Aorta (tissue), 5 donors: ENCODE measurements at regions not wholly inside any gene's neighbourhood (a gene's known extent, or its start where the extent isn't known, plus 50 kb on each side); places are given as distances from the start of the nearest gene placed in this dataset.

Source experiments
- ATAC-seq: fragments of 200-7000 bp; cut with Tn5 transposase; one replicate; pipeline ENCODE4 v1.9.1; 2022; ENCODE audit warnings: moderate library complexity; ENCODE audit not compliant: low FRiP score
- DNase-seq, 2 donors: peaks; one replicate each; pipeline ENCODE4 v3.0.0-alpha.2; 2020
- H3K27ac ChIP-seq, 2 donors: one replicate each; pipeline ENCODE4 v1.5.1; 2013; ENCODE audit warnings: low read length in 2 of 2, mild to moderate bottlenecking in 2 of 2, moderate library complexity in 2 of 2, control low read depth in 1 of 2, inconsistent platforms in 1 of 2, low read depth in 1 of 2
- H3K27me3 ChIP-seq, 2 donors: one replicate each; pipeline ENCODE4 v1.6.1; 2013; ENCODE audit warnings: control low read depth in 1 of 2, low read length in 1 of 2, mild to moderate bottlenecking in 1 of 2, moderate library complexity in 1 of 2; ENCODE audit not compliant: insufficient read depth in 2 of 2, control insufficient read depth in 1 of 2
- H3K36me3 ChIP-seq, 2 donors: one replicate each; pipeline ENCODE4 v1.6.1; 2013; ENCODE audit warnings: control low read depth in 1 of 2, low read length in 1 of 2, mild to moderate bottlenecking in 1 of 2; ENCODE audit not compliant: insufficient read depth in 2 of 2, control insufficient read depth in 1 of 2
- H3K4me1 ChIP-seq, 2 donors: one replicate each; pipeline ENCODE4 v1.6.1; 2013; ENCODE audit warnings: low read length in 2 of 2, control low read depth in 1 of 2, mild to moderate bottlenecking in 1 of 2, moderate library complexity in 1 of 2; ENCODE audit not compliant: insufficient read depth in 2 of 2, control insufficient read depth in 1 of 2
- H3K4me3 ChIP-seq, 2 donors: one replicate each; pipeline ENCODE4 v1.5.1; 2013; ENCODE audit warnings: low read length in 2 of 2, control low read depth in 1 of 2, mild to moderate bottlenecking in 1 of 2
- H3K9me3 ChIP-seq: one replicate; pipeline ENCODE4 v1.6.1; 2013; ENCODE audit warnings: mild to moderate bottlenecking, low read length; ENCODE audit not compliant: control insufficient read depth
- WGBS, 2 donors: extraction: QIAGEN DNeasy Blood & Tissue Kit; methylation state at CpG; one replicate each; pipeline ENCODE4 v1.1.7; 2013; 5-methylcytosine and 5-hydroxymethylcytosine counted together
- intact Hi-C, 2 donors: fragments of 100-400 bp; cut with DNase I; formaldehyde crosslinking; loops; one replicate each; pipeline versions ENCODE4 v1.14.2 to v1.15.0; 2022
- donor health status: healthy with polysubstance abuse.
- donor health status: Bipolar disorder and iron deficiency.
- donor health status: DM: no; HTN: no; CAD: no.
- donor health status: DM: no; HTN: no; CAD: no.
- donor health status: DM: yes; HTN: yes; CAD: no.

DNA sequence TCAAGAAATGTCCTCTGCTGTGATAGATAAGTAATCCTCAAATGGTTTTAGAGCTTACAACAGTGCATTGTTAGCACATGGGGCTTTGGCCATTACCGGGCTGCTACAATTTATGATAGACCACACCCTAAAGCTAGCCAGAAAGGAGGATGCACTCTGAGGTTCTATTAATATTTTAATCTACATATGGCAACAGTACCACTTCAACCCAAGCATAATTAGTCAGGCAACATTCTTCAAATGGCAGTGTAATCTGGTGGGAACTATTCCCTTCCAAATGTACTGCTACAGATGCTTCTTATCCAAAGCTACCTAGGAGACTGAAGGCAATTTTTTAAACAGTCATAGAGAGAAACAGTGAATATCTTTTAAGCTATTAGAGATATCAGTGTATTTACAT lies 697.6 kb downstream of the KCNA4 start:
- Histone ChIP-seq H3K9me3 (no peaks in the 10 kb centered on the region), H3K27ac (no peak overlapping the region), H3K27me3 (no peaks in the 10 kb centered on the region), H3K36me3 (no peaks in the 10 kb centered on the region), H3K4me3 (no peak overlapping the region), H3K4me1 (peaks cover 3 to 5% of the 10 kb centered on the region in 2 donors)
- intact Hi-C loops: no loop called here
- ATAC-seq: no peak
- 85 to 93% methylated on average over 1 of the region's 1 CpG for WGBS, 2 donors
- no peak for DNase-seq

DNA sequence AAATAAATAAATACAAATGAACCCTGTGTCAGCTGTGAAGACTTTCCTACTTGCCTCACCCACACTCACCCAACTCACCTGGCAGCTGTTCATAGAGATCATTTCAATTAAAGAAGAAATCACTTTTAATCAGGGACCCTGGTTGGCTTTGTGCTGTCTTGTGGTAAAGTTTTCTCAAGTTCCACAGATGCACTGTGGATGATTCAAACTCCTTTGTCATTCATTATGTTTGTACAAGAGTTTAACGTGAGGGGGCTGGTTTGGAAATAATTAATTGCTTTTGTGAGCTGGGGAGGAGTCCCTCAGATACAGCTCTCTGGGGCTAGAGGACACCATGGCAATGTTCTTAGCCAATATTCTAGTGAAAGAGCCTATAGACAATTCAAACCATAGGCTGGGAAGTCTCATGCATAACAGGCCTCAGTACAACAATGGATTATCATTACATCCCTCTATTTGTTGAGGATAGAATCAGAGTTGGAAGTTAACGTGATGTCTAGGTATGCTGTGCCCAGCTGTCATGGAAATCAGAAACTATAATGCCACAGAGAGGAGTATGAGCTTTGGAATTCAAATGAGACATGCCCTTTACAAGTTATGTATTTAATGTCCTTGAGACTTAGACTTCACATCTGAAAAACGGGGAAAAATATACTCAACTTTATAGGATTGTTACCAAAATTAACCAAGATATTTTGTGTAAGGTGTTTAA lies 698.5 kb downstream of the KCNA4 start:
- peaks cover 3% of the 10 kb centered on the region in 2 donors for H3K4me1 ChIP-seq
- no peak for DNase-seq
- H3K27ac ChIP-seq: peak overlapping the region in 1 of 2 donors; percentile 18
- no peak for ATAC-seq
- 70% methylated on average over 3 of the region's 3 CpGs for WGBS, 2 donors
- H3K36me3 ChIP-seq: no peaks in the 10 kb centered on the region
- no peak overlapping the region for H3K4me3 ChIP-seq
- no peaks in the 10 kb centered on the region for H3K27me3 ChIP-seq
- H3K9me3 ChIP-seq: no peaks in the 10 kb centered on the region
- intact Hi-C loops: no loop called here

DNA sequence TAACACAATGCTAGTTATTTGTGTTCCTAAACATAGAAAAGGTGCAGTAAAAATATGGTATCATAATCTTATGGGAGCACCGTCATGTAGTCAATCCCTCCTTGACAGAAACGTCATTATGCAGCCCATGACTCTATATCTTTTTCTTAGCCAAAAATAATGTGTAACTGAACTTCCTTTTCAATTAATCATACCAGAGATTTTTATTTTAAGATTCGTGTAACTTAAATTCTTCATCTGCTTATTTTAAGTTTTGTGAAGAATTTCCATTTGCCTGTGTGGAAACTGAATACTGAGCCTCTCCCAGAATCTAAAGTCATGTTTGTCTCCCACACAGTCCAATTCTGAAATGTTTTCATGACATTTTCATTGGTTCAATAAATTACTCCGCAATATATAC lies 699.1 kb downstream of the KCNA4 start:
- peaks cover 3% of the 10 kb centered on the region in 2 donors for H3K4me1 ChIP-seq
- H3K27me3 ChIP-seq: no peaks in the 10 kb centered on the region
- H3K36me3 ChIP-seq: no peaks in the 10 kb centered on the region
- no peak overlapping the region for H3K27ac ChIP-seq
- DNase-seq (no peak), ATAC-seq (no peak)
- H3K9me3 ChIP-seq: no peaks in the 10 kb centered on the region
- WGBS, 2 donors: 22% methylated on average over 4 of the region's 4 CpGs
- H3K4me3 ChIP-seq: no peak overlapping the region
- intact Hi-C loops: no loop called here

DNA sequence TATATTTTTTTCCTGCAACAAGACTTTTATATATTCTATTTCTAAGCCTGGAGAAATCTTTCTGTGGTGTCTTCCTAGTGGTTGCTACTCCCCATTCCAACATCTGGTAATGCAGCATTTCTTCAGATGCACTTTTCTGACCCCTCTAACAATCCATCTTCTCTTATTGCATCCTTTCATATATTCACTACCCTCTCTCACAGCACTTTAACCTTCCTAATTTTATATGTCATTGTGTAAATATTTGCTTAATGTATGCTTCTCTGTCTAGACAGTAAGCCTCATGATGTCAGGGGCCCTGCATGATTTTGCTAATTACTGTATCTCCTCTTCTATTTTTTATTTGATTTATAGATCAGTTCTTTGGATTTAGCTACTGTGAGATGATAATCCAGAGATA lies 701.6 kb downstream of the KCNA4 start:
- DNase-seq: no peak
- intact Hi-C loops: no loop called here
- ATAC-seq: no peak

DNA sequence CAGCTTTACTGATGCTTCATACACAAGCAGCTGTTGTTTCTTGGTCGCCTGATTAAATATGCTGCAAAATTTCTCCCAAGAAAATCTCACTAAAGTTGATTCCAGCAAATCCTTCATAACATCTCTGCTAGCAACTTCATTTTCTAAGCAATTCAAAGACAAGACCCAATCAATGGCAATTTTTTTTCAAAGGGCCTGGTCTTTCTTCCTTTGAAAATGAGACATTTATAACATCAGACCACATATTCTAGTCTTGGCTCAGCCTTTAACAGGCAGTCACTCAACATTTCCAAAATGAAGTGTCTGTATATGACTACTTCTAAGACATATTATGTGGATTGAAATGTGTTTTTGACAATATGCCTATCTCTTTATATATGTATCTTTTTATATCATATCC lies 702.6 kb downstream of the KCNA4 start:
- DNase-seq (no peak), ATAC-seq (no peak)
- H3K4me1 ChIP-seq: peaks cover 3 to 6% of the 10 kb centered on the region in 2 donors
- intact Hi-C loops: no loop called here
- H3K9me3 ChIP-seq: no peaks in the 10 kb centered on the region
- no peaks in the 10 kb centered on the region for H3K27me3 ChIP-seq
- no peaks in the 10 kb centered on the region for H3K36me3 ChIP-seq
- no peak overlapping the region for H3K27ac ChIP-seq
- no peak overlapping the region for H3K4me3 ChIP-seq
- 94 to 97% methylated on average over 1 of the region's 1 CpG for WGBS, 2 donors

More for the DNA sequence above, 701.6 kb downstream of the KCNA4 start:
- Histone ChIP-seq H3K4me3 (no peak overlapping the region), H3K4me1 (peaks cover 3 to 6% of the 10 kb centered on the region in 2 donors), H3K9me3 (no peaks in the 10 kb centered on the region), H3K27me3 (no peaks in the 10 kb centered on the region), H3K27ac (no peak overlapping the region), H3K36me3 (no peaks in the 10 kb centered on the region)

DNA sequence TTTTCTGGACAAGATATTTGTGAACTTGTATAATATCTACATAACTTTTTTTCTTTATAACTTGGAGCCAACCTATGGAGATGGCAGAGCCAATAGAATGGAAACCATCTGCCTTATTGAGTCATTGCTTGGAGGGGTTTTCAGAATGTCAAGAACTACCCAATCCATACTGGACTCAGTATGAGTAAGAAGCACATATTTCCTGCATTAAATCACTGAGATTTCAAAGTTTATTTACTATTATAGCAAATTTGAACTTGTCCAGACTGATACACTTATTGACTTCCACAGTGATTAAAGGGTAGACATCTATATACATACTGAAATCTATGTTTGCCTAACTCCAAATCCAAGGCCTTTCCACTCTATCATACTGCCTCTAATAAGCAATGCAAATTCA lies 704.0 kb downstream of the KCNA4 start:
- intact Hi-C loops: no loop called here
- H3K36me3 ChIP-seq: no peaks in the 10 kb centered on the region
- no peak overlapping the region for H3K27ac ChIP-seq
- H3K27me3 ChIP-seq: no peaks in the 10 kb centered on the region
- no peak overlapping the region for H3K4me3 ChIP-seq
- no peak for DNase-seq
- H3K4me1 ChIP-seq: peaks cover 0 to 3% of the 10 kb centered on the region in 2 donors
- no peaks in the 10 kb centered on the region for H3K9me3 ChIP-seq
- ATAC-seq: no peak

DNA sequence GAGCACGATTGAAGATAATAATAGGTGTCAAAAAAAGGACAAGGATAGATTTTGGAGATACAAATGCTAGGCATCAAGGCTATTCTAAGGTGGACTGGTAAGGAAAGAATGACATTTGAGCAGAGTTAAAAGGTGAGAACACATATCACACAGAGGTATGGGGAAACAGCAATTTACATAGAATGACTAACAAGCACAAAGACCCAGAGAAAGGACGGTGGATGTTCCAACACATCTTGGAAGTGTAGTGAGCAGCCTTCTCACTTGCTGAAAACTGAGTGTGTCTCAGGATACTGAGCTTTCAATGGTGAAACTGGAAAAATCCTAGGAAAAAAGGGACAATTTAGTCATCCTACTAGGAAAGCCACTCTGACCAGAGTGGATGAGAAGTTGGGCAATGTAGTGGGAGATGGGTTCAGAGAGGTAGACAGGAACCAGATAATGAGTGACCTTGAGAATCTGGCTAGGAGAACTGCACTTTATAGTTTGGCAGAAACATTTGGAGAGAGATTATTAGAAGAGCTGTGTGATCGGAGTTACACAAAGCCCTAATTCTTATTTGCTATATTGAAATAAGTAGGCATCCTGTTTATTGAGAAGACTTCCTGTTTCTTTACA lies 706.0 kb downstream of the KCNA4 start:
- DNase-seq (no peak), ATAC-seq (no peak)
- Histone ChIP-seq H3K36me3 (no peaks in the 10 kb centered on the region), H3K27ac (peak overlapping the region; percentile 43 to 57), H3K4me3 (no peak overlapping the region), H3K4me1 (peaks cover 5 to 8% of the 10 kb centered on the region in 2 donors), H3K27me3 (no peaks in the 10 kb centered on the region), H3K9me3 (no peaks in the 10 kb centered on the region)
- 34 to 45% methylated on average over 3 of the region's 3 CpGs for WGBS, 2 donors
- intact Hi-C loops: no loop called here

DNA sequence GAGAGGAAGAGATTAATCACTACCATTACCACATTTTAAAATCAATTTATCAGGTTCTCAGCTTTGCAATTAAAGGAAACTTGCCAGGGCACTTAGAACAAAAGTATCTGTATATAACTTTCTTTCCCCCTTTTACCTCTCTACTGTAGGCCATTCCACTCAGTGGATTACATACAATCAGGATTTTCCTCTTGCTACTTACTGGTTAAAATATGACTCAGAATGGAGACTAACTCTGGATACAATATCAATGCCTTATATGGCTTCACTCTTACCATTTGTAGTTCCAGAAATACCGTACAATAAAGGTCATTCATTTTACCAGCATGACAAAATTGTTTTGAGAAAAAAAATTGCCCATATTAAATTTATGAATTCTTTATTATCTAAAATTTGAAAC lies 706.8 kb downstream of the KCNA4 start:
- peaks cover 5 to 8% of the 10 kb centered on the region in 2 donors for H3K4me1 ChIP-seq
- 6 to 9% methylated on average over 1 of the region's 1 CpG for WGBS, 2 donors

DNA sequence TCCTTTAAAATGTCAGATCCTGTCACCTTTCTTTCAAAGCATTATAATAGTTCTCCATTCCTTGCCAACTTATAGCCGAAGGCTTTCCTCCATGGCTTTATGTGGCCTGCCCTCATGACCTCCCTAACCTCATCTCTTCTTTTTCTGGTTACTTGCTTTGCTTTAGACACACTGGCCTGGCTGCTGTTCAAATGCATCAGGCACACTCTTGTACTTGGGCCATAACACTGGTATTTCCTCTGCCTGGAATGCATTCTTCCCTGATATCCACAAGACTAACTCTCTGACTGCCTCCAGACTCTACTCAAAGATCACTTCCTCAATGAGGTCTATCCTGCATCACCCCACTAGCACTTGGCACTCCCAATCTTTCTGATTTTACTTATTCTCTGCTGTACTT lies 710.3 kb downstream of the KCNA4 start:
- no peaks in the 10 kb centered on the region for H3K9me3 ChIP-seq
- H3K36me3 ChIP-seq: no peaks in the 10 kb centered on the region
- ATAC-seq (no peak), DNase-seq (peak in 1 of 2 donors; percentile 56)
- H3K27ac ChIP-seq: peak overlapping the region in 1 of 2 donors; percentile 54
- intact Hi-C loops: no loop called here
- H3K27me3 ChIP-seq: no peaks in the 10 kb centered on the region
- H3K4me1 ChIP-seq: peaks cover 5 to 8% of the 10 kb centered on the region in 2 donors
- H3K4me3 ChIP-seq: no peak overlapping the region
- WGBS, 2 donors: 11 to 24% methylated on average over 1 of the region's 1 CpG

More for the DNA sequence above, 706.8 kb downstream of the KCNA4 start:
- Histone ChIP-seq H3K27me3 (no peaks in the 10 kb centered on the region), H3K36me3 (no peaks in the 10 kb centered on the region), H3K4me3 (no peak overlapping the region), H3K27ac (no peak overlapping the region), H3K9me3 (no peaks in the 10 kb centered on the region)
- intact Hi-C loops: no loop called here
- no peak for ATAC-seq
- DNase-seq: no peak
